ENCODE measurements at regions not wholly inside any gene's neighbourhood (a gene's known extent, or its start where the extent isn't known, plus 50 kb on each side); places are given as distances from the start of the nearest gene placed in this dataset.
"Not testable (repeated sequence)": the region's sequence is repeated elsewhere in the genome, so short reads cannot be mapped to it uniquely, and the experiment has no call there.

GRCh38 chr13:80691814-80692213 lies 350.9 kb upstream of the SPRY2 start:
- H3K9me3 ChIP-seq (ENCODE audit: control insufficient read depth, insufficient read depth, low read length); H3K36me3 ChIP-seq (ENCODE audit: control insufficient read depth, insufficient read depth, low read length): not testable (repeated sequence)

GRCh38 chr13:80690208-80690607 lies 349.3 kb upstream of the SPRY2 start:
- Histone ChIP-seq H3K36me3 (ENCODE audit: control insufficient read depth, insufficient read depth, low read length) (no peaks in the 10 kb centered on the region), H3K9me3 (ENCODE audit: control insufficient read depth, insufficient read depth, low read length) (no peaks in the 10 kb centered on the region), H3K4me3 (ENCODE audit: low read depth, low read length) (no peak overlapping the region), H3K4me1 (ENCODE audit: control insufficient read depth, insufficient read depth, low read length) (no peaks in the 10 kb centered on the region), H3K9ac (ENCODE audit: low read depth, low read length) (no peak overlapping the region), H3K27me3 (ENCODE audit: control insufficient read depth, insufficient read depth, low read length) (no peaks in the 10 kb centered on the region)

More at GRCh38 chr13:80691814-80692213, 350.9 kb upstream of the SPRY2 start:
- not testable (repeated sequence) for H3K4me3 ChIP-seq (ENCODE audit: low read depth, low read length); H3K4me1 ChIP-seq (ENCODE audit: control insufficient read depth, insufficient read depth, low read length); H3K27me3 ChIP-seq (ENCODE audit: control insufficient read depth, insufficient read depth, low read length); H3K9ac ChIP-seq (ENCODE audit: low read depth, low read length)

GRCh38 chr13:80688593-80688992 lies 347.7 kb upstream of the SPRY2 start:
- Histone ChIP-seq H3K4me1 (ENCODE audit: control insufficient read depth, insufficient read depth, low read length) (no peaks in the 10 kb centered on the region), H3K4me3 (ENCODE audit: low read depth, low read length) (no peak overlapping the region), H3K27me3 (ENCODE audit: control insufficient read depth, insufficient read depth, low read length) (no peaks in the 10 kb centered on the region), H3K36me3 (ENCODE audit: control insufficient read depth, insufficient read depth, low read length) (no peaks in the 10 kb centered on the region), H3K9ac (ENCODE audit: low read depth, low read length) (no peak overlapping the region), H3K9me3 (ENCODE audit: control insufficient read depth, insufficient read depth, low read length) (no peaks in the 10 kb centered on the region)

DNA sequence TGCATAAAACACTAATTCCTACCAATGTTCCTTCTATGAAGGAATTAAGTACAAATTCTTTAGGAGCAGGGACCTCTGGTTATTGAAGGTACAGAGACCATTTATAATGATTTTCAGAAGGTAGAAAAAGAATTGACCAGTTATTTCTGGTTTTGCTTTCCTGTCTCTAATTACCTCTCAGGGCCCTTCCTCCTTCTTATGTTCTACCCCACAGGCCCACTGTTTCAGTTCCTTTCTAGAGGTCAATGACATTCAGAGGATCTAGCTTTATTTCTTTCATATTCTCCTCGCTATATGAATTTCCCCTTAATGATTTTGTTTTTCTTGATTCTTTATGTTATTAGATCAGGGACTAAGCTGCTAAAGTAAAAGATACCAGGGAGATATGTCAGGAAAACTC lies 345.0 kb upstream of the SPRY2 start:
- no peaks in the 10 kb centered on the region for H3K4me1 ChIP-seq (ENCODE audit: control insufficient read depth, insufficient read depth, low read length)
- H3K4me3 ChIP-seq (ENCODE audit: low read depth, low read length) = no peak overlapping the region
- H3K36me3 ChIP-seq (ENCODE audit: control insufficient read depth, insufficient read depth, low read length) = no peaks in the 10 kb centered on the region
- no peak overlapping the region for H3K9ac ChIP-seq (ENCODE audit: low read depth, low read length)
- no peaks in the 10 kb centered on the region for H3K27me3 ChIP-seq (ENCODE audit: control insufficient read depth, insufficient read depth, low read length)
- H3K9me3 ChIP-seq (ENCODE audit: control insufficient read depth, insufficient read depth, low read length) = no peaks in the 10 kb centered on the region

DNA sequence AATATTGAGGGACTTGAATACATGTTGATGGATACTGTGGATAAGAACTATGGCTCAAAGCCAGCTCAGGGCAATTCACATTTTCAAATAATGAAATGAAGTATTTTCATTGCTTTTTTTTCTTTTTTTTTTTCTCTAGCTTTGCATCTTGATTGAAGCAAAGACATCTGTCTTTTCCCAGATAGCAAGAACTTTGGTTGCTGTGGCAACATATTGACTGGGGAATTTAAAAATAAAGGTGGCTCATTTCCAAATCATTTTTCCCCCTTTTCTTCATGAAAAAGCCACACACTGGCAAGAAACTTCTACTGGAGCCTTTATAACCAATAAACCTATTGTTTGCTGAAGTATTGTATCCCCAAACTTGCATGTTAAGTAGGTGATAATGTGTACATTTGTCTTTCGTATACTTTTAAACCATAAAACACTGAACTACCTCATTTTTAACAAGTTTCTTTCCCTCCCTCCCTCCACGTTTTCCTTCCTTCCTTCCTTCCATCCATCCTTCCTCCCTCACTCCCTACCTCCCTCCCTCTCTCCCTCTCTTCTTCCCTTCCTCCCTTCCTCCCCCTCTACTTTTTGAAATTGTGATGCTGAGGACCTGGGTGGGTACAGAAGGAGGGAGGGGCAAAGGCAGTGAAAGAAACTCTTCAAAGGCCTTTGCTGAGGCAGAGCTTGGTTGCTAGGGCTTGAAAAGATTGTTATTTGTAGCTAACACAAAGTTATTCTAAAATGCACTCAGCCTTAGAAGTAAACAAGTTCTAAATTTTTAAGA lies 343.5 kb upstream of the SPRY2 start:
- Histone ChIP-seq H3K9me3 (ENCODE audit: control insufficient read depth, insufficient read depth, low read length) (no peaks in the 10 kb centered on the region), H3K36me3 (ENCODE audit: control insufficient read depth, insufficient read depth, low read length) (no peaks in the 10 kb centered on the region), H3K9ac (ENCODE audit: low read depth, low read length) (no peak overlapping the region), H3K4me1 (ENCODE audit: control insufficient read depth, insufficient read depth, low read length) (no peaks in the 10 kb centered on the region), H3K27me3 (ENCODE audit: control insufficient read depth, insufficient read depth, low read length) (no peaks in the 10 kb centered on the region), H3K4me3 (ENCODE audit: low read depth, low read length) (no peak overlapping the region)

DNA sequence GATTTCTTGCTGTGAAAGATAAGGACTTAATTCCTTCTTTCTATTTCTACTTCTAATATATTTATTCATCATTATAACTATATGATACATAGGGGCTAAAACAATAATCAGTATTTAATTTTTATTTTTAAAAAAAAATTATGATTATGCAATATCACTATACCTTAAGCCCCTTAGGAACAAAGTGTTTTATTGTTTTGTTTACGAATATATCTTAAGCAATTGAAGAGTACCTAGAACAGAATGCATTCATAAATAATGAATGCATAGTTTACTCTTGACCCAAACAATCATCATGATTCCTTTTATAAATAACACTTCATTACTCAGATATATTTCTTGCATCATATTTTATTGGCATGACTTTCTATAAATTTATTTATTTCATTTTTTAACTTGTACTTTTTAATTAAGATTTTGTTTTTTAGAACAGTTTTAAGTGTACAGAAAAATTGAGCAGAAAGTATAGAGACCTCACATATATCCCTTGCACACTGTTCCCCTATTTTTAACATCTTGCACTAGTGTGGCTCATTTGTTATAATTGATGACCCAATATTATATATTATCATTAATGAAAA lies 339.9 kb upstream of the SPRY2 start:
- H3K27me3 ChIP-seq (ENCODE audit: control insufficient read depth, insufficient read depth, low read length) = no peaks in the 10 kb centered on the region
- no peak overlapping the region for H3K9ac ChIP-seq (ENCODE audit: low read depth, low read length)
- H3K36me3 ChIP-seq (ENCODE audit: control insufficient read depth, insufficient read depth, low read length) = no peaks in the 10 kb centered on the region
- no peaks in the 10 kb centered on the region for H3K9me3 ChIP-seq (ENCODE audit: control insufficient read depth, insufficient read depth, low read length)
- H3K4me3 ChIP-seq (ENCODE audit: low read depth, low read length) = no peak overlapping the region
- no peaks in the 10 kb centered on the region for H3K4me1 ChIP-seq (ENCODE audit: control insufficient read depth, insufficient read depth, low read length)

DNA sequence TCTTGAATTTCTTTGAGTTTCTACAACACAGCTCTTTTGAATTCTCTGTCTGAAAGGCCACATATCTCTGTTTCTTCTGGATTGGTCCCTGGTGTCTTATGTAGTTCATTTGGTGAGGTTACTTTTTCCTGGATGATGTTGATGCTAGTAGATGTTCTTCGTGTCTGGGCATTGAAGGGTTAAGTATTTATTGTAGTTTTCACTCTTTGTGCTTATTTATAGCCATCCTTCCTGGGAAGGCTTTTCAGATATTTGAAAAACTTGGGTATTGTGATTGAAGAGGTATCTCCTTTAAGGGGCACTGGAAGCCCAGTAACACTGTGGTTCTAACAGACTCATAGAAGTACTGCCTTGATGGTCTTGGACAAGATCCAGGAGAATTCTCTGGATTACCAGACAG lies 338.5 kb upstream of the SPRY2 start:
- H3K4me3 ChIP-seq (ENCODE audit: low read depth, low read length) = no peak overlapping the region
- H3K9ac ChIP-seq (ENCODE audit: low read depth, low read length) = no peak overlapping the region
- H3K36me3 ChIP-seq (ENCODE audit: control insufficient read depth, insufficient read depth, low read length) = no peaks in the 10 kb centered on the region
- H3K27me3 ChIP-seq (ENCODE audit: control insufficient read depth, insufficient read depth, low read length) = no peaks in the 10 kb centered on the region
- no peaks in the 10 kb centered on the region for H3K9me3 ChIP-seq (ENCODE audit: control insufficient read depth, insufficient read depth, low read length)
- H3K4me1 ChIP-seq (ENCODE audit: control insufficient read depth, insufficient read depth, low read length) = no peaks in the 10 kb centered on the region

GRCh38 chr13:80677227-80677626 lies 336.3 kb upstream of the SPRY2 start:
- Histone ChIP-seq H3K9ac (ENCODE audit: low read depth, low read length) (no peak overlapping the region), H3K9me3 (ENCODE audit: control insufficient read depth, insufficient read depth, low read length) (no peaks in the 10 kb centered on the region), H3K4me3 (ENCODE audit: low read depth, low read length) (no peak overlapping the region), H3K27me3 (ENCODE audit: control insufficient read depth, insufficient read depth, low read length) (no peaks in the 10 kb centered on the region), H3K4me1 (ENCODE audit: control insufficient read depth, insufficient read depth, low read length) (no peaks in the 10 kb centered on the region), H3K36me3 (ENCODE audit: control insufficient read depth, insufficient read depth, low read length) (no peaks in the 10 kb centered on the region)

GRCh38 chr13:80675442-80675841 lies 334.5 kb upstream of the SPRY2 start:
- not testable (repeated sequence) for H3K9ac ChIP-seq (ENCODE audit: low read depth, low read length); H3K27me3 ChIP-seq (ENCODE audit: control insufficient read depth, insufficient read depth, low read length); H3K4me1 ChIP-seq (ENCODE audit: control insufficient read depth, insufficient read depth, low read length); H3K4me3 ChIP-seq (ENCODE audit: low read depth, low read length); H3K36me3 ChIP-seq (ENCODE audit: control insufficient read depth, insufficient read depth, low read length); H3K9me3 ChIP-seq (ENCODE audit: control insufficient read depth, insufficient read depth, low read length)

DNA sequence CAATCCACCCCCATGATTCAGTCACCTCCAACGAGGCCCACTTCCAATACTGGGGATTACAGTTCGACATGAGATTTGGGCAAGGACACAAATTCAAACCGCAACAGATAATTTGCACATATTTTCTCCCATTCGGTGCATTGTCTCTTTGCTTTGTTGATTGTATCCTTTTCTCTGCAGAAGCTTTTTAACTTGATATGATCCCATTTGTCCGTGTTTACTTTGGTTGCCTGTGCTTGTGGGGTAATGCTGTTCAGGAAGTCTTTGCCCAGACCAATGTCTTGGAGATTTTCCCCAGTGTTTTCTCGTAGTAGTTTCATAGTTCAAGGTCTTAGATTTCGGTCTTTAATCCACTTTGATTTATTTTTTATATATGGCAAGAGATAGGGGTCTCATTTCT lies 330.8 kb upstream of the SPRY2 start:
- no peaks in the 10 kb centered on the region for H3K4me1 ChIP-seq (ENCODE audit: control insufficient read depth, insufficient read depth, low read length)
- no peak overlapping the region for H3K4me3 ChIP-seq (ENCODE audit: low read depth, low read length)
- H3K36me3 ChIP-seq (ENCODE audit: control insufficient read depth, insufficient read depth, low read length) = no peaks in the 10 kb centered on the region
- no peaks in the 10 kb centered on the region for H3K27me3 ChIP-seq (ENCODE audit: control insufficient read depth, insufficient read depth, low read length)
- H3K9ac ChIP-seq (ENCODE audit: low read depth, low read length) = no peak overlapping the region
- no peaks in the 10 kb centered on the region for H3K9me3 ChIP-seq (ENCODE audit: control insufficient read depth, insufficient read depth, low read length)

GRCh38 chr13:80669112-80669511 lies 328.2 kb upstream of the SPRY2 start:
- H3K4me3 ChIP-seq (ENCODE audit: low read depth, low read length) = no peak overlapping the region
- no peaks in the 10 kb centered on the region for H3K4me1 ChIP-seq (ENCODE audit: control insufficient read depth, insufficient read depth, low read length)
- H3K36me3 ChIP-seq (ENCODE audit: control insufficient read depth, insufficient read depth, low read length) = no peaks in the 10 kb centered on the region
- no peak overlapping the region for H3K9ac ChIP-seq (ENCODE audit: low read depth, low read length)
- H3K9me3 ChIP-seq (ENCODE audit: control insufficient read depth, insufficient read depth, low read length) = no peaks in the 10 kb centered on the region
- H3K27me3 ChIP-seq (ENCODE audit: control insufficient read depth, insufficient read depth, low read length) = no peaks in the 10 kb centered on the region

- no peaks in the 10 kb centered on the region for H3K36me3 ChIP-seq (ENCODE audit: control insufficient read depth, insufficient read depth, low read length)
- no peaks in the 10 kb centered on the region for H3K4me1 ChIP-seq (ENCODE audit: control insufficient read depth, insufficient read depth, low read length)
- no peak overlapping the region for H3K4me3 ChIP-seq (ENCODE audit: low read depth, low read length)
- no peak overlapping the region for H3K9ac ChIP-seq (ENCODE audit: low read depth, low read length)
- H3K27me3 ChIP-seq (ENCODE audit: control insufficient read depth, insufficient read depth, low read length) = no peaks in the 10 kb centered on the region
- H3K9me3 ChIP-seq (ENCODE audit: control insufficient read depth, insufficient read depth, low read length) = no peaks in the 10 kb centered on the region
These were observed 327.5 kb upstream of the SPRY2 start for GRCh38 chr13:80668452-80668851.
